ENCODE measurements at regions not wholly inside any gene's neighbourhood (a gene's known extent, or its start where the extent isn't known, plus 50 kb on each side); places are given as distances from the start of the nearest gene placed in this dataset.

- no peak for DNase-seq
These were observed 145.8 kb downstream of the ACTL7B start for GRCh38 chr9:108709997-108710396.

- no peak for DNase-seq
These were observed 146.7 kb downstream of the ACTL7B start for GRCh38 chr9:108709126-108709525.

GRCh38 chr9:108708448-108708847 is 147.3 kb downstream of the ACTL7B start:
- DNase-seq, result no peak

- DNase-seq, result no peak
These were observed 148.7 kb downstream of the ACTL7B start for GRCh38 chr9:108707120-108707519.

GRCh38 chr9:108704156-108704852 is 151.5 kb downstream of the ACTL7B start:
- DNase-seq, result no peak

GRCh38 chr9:108703429-108703828 is 152.4 kb downstream of the ACTL7B start:
- DNase-seq, result no peak

GRCh38 chr9:108702681-108703080 is 153.1 kb downstream of the ACTL7B start:
- DNase-seq, result no peak

- DNase-seq, result no peak
These were observed 157.0 kb downstream of the ACTL7B start for GRCh38 chr9:108698801-108699200.

- DNase-seq, result no peak
These were observed 157.6 kb downstream of the ACTL7B start for GRCh38 chr9:108698231-108698630.

GRCh38 chr9:108696156-108696555 is 159.6 kb downstream of the ACTL7B start:
- no peak for DNase-seq

GRCh38 chr9:108694170-108694569 is 161.6 kb downstream of the ACTL7B start:
- no peak for DNase-seq

- DNase-seq, result no peak
These were observed 164.2 kb downstream of the ACTL7B start for GRCh38 chr9:108691614-108692013.

GRCh38 chr9:108688676-108689075 is 167.1 kb downstream of the ACTL7B start:
- DNase-seq, result no peak

GRCh38 chr9:108688051-108688450 is 167.7 kb downstream of the ACTL7B start:
- DNase-seq, result no peak

GRCh38 chr9:108687006-108687987 is 168.5 kb downstream of the ACTL7B start:
- peak; percentile 33 for DNase-seq

- no peak for DNase-seq
These were observed 171.3 kb downstream of the ACTL7B start for GRCh38 chr9:108684288-108685025.

GRCh38 chr9:108683245-108683644 is 172.5 kb downstream of the ACTL7B start:
- DNase-seq, result no peak

GRCh38 chr9:108681851-108682590 is 173.8 kb downstream of the ACTL7B start:
- no peak for DNase-seq

- no peak for DNase-seq
These were observed 174.8 kb downstream of the ACTL7B start for GRCh38 chr9:108680946-108681345.

GRCh38 chr9:108677776-108678175 is 178.0 kb downstream of the ACTL7B start:
- no peak for DNase-seq

- no peak for DNase-seq
These were observed 179.4 kb downstream of the ACTL7B start for GRCh38 chr9:108676355-108676754.

- DNase-seq, result no peak
These were observed 180.1 kb downstream of the ACTL7B start for GRCh38 chr9:108675708-108676107.
